GM18870 (cell line): ENCODE measurements at regions not wholly inside any gene's neighbourhood (a gene's known extent, or its start where the extent isn't known, plus 50 kb on each side); places are given as distances from the start of the nearest gene placed in this dataset.

Experiments
- ATAC-seq: cut with Tn5 transposase; IDR thresholded peaks from one replicate; pipeline ENCODE4 v1.9.1; 2021; ENCODE audit warnings: moderate library complexity; ENCODE audit not compliant: unreplicated experiment

DNA sequence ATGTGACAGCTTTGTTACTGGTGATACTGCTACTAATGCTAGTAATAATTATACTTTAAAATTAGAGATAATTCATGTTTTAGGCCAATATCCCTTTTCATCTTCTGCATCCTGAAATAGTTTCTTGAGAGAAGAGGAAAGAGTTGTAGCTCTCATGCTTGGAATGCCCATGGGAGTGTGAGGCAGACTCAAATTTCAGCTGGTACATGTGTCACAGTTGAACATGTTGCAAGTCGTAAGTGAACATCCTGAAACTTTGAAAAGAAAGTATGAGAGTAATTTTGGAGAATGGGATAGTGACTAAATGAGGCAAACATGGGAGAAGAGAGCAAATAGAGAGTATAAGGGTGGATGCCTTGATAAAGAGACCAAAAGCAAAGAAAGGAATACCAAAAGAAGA lies 168.0 kb downstream of the TMTC3 start:
- ATAC-seq = no peak

DNA sequence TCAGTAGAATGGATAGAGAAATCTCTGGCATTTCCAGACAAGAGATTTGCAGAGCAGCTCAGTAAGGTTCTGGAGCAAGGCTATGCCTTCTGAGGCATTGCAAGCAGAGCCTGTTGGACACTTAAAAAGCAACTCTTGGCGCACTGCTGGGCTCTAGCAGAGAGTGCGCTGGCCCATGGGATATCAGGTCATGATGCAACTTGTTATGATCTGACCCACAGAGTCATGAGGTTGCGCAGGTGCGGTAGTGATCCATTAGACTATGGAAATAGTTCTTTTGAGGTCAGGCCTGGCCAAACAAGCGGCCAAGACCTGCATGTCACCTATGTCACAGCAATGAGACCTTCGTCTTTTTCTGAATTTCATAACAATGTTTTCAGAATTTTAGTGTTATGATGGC lies 168.6 kb downstream of the TMTC3 start:
- no peak for ATAC-seq

DNA sequence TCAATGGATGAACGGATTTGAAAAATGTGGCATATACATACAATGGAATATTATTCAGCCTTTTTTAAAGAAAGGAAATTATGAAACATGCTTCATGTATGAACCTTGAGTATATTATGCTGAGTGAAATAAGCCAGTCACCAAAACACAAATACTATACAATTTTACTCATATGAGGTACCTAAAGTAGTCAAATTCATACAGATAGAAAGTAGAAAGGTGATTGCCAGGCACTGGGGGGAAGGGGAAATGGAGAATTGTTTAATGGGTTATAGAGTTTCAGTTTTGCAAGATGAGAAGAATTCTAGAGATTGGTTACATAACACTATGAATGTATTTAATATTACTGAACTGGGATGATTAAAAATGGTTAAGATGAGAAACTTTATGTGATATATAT lies 171.4 kb downstream of the TMTC3 start:
- ATAC-seq = no peak

DNA sequence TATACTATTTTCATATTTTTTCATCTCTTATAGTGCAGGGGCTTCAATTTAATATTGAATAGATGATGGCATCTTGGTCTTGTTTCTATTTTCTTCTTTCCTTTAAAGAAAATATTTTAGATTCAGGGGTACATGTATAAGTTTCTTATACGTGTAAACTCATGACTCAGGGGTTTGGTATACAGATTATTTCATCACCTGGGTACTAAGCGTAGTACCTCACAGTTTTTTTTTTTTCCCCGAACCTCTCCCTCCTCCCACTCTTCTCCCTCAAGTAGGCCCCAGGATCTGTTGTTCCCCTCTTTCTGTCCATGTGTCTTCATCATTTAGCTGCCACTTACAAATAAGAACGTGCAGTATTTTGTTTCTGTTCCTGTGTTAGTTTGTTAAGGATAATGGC lies 172.6 kb downstream of the TMTC3 start:
- no peak for ATAC-seq

DNA sequence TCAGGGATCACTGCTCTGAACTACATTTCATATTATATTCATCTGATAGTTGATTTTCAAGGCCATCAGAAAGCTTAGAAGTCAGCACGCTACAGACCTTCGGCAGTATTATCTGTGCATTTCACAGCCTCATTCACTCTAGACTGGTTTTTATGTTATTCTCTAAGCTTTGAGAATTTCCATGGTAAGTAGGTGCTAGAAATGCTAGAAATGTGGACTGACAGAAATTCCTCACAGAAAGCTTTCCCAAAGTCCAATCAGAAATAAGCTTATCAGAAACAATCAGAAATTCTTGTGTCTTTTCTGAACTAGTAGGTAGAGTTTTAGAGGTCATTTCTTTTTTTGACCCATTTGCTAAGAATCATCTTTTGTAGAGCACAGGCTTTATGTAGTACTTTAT lies 176.6 kb downstream of the TMTC3 start:
- no peak for ATAC-seq

DNA sequence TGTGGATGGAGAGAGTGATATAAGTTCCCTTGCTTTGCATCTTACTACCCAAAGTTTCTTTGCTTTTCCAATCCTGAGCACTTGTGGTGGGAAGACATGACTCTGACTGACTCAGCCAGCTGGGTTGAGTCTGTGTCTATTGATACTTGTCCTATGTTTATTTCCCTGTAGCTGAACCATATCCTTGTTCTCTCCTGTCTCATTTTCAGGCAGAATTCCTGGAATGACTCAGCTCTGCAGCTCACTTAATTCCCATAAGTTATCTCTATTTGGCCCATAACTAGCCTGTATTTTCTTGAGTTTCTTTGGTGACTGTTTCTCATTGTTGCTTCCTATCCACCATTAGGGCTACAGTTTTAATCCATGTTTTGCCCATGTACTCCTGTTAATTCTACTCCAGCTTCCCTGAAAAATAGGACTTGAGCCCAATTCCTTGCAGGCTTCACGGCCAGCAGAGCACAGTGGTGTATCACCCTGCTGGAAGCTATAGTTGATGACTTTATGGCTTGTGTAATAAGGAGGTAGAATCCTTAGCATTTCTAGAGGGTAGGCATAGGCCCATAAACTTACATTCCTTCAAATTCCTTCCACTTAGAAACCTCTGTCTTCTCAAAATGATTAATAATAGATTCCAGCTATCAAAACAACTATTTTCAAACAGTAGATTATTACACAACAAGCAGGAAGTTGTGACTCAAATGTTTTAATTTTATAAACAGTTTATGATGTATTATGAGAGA lies 183.1 kb downstream of the TMTC3 start:
- ATAC-seq = no peak

DNA sequence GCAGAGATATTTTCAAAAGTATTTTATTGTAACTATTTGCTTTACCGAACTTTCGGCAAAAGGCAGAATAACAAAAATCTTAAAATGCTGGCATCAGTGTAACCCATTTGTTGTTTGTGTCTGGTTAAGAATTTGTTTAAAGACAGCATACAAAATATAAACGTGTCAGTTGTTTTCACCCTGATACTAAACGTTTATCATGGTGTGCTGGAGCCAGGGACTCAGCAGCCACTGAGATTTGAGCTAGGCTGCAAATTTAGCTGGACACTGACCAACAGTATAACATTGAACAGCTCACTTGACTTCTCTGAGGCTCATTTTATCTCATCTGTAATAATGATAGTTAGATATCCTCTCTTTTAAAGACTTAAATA lies 183.7 kb downstream of the TMTC3 start:
- ATAC-seq = no peak

DNA sequence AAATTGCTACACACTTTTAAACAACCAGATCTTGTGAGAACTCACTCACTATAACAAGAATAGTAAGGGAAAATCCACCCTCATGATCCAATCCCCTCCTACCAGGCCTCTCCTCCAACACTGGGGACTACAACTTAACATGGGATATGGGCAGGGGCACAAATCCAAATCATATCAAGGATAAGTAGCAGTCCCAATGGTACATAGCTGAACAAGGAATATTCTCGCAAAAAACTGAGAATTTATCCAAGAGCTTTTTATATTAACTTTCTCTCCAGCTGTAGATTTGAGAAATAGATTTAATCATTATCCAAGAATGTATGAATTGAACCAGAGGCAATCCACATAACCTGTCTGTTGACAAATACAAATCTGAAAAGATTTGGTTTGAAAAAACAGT lies 185.2 kb downstream of the TMTC3 start:
- no peak for ATAC-seq

DNA sequence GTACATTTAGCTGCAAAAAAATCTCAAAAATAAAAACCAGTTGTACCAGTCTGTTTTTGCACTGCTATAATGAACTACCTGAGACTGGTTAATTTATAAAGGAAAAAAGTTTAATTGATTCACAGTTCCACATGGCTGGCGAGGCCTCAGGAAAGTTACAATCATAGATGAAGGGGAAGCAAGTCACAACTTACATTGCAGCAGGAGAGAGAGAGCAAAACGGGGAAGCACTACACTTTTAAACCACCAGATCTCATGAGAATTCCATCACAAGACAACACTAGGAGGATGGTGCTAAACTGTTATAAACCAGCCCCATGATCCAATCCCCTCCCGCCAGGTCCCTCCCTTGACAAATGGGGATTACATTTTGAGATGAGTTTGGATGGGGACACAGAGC lies 186.0 kb downstream of the TMTC3 start:
- no peak for ATAC-seq

DNA sequence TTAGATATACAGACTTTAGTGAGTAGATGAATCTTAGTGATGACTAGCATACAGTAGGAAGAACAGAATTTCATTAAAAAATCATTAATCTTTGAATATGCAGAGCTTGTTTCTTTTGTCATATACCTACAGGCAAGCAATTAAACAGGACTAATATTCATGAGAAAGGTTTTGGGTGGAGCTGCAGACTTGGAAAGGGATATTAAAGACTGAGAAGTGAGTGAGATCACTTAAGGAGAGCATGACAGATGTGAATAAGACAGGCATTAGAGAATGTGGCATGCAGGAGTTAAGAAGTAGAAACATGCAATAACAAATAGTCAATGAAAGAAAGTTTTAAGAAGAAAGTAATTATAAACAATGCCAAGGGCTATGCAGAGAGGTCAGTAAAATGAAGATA lies 187.7 kb downstream of the TMTC3 start:
- ATAC-seq = no peak

DNA sequence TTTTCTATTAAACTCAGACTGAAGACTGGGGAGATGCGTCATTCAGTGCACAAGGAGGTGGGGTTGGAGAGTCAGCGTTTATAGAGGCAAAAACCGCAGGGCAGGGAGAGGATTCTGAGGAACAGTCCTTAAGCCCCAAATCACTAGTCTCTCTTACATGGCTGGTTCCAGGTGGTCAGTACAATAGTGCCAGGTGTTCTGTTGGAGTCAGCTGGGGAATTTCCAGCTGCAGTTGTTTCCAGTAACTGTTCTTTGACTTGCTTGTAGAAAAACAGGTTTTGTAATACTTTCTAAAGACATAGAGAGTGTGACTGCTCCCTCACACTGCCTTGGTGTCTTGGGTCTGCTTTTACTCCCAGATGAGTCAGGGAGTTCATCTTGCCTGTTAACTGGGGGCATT lies 192.2 kb downstream of the TMTC3 start:
- peak; percentile 67 for ATAC-seq

DNA sequence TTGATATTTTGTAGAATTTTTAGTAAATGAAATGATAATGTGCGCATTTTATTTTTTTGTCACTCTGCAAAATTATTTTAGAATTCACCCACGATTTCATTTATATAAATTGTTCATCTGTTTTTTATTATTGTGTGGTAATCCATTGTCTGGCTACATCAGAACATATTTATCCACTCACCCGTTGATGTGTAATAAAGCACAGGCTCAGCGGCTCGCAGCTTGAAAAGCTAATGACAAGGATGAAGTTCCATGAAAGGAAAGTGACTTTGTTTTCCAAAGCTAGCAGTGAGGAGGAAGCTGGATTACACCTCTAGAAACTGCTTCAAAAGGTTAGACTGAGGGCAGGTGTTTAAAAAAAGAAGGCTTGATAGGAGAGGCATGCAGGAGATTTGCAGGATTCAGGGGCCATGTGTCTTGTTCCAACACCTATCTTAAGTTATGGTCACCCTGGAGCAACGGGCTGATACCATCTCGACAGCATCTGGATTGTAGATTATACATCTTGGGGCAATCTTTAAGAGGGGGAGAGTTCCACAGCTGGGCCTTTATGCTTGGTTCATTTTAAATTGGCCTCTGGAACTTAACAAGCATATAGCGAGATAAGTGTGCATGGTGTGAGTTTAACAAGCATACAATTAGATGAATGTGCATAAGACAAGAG lies 194.1 kb downstream of the TMTC3 start:
- no peak for ATAC-seq

DNA sequence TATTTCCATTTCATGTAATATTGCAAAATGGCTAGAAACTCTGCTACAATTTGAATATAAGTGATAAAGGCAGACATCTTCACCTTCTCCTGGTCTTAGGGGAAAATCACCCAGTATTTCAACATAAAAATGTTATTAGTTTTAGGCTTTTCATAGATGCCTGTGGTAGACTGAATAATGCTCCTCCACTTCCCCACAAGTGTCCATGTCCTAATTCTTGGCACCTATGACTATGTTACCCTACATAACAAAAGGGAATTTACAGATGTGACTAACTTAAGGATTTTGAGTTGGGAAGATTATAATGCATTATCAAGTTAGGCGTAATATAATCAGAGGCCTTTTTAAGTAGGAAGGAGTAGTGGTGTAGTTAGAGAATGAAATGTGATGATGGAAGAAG lies 196.4 kb downstream of the TMTC3 start:
- no peak for ATAC-seq

DNA sequence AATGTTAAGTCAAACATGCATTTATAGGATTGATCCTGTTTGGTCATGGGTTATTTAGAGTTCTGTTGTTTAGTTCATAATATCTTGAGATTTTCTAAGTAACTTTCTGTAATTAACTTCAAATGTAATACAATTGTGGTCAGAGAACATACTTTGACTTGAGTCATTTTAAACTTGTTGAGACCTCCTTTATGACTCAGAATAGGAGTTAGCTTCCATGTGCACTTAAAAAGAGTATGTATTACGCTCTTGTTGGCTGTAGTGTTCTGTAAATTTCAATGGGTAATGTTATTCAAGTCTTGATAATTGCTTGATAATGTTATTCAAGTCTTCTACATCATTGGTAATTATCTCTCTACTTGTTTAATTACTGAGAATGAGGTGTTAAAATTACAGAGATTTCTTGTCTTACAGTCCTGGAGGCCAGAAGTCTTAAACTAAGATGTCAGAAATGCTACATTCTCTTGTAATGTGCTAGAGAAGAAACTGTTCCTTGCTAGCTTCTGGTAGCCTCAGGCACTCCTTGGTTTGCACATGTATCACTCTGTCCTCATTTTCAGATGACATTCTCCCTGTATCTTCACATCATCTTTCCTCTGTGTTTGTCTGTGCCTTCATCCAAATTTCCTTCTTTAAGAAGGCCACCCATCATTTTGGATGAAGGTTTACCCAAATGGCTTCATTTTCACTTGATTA lies 197.3 kb downstream of the TMTC3 start:
- ATAC-seq = no peak

DNA sequence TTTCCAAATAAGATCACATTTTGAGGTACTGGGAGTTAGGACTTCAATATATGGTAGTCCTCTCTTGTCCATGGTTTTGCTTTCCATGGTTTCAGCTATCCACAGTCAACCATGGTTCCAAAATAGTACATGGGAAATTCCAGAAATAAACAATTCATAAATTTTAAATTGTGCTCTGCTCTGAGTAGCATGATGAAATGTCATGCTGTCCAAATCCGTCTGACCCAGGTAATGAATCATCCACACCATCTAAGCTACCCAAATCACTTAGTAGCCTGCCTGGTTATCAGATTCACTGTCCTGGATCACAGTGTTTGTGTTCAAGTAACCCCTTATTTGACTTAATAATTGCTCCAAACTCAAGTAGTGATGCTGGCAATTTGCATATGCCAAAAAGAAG lies 197.9 kb downstream of the TMTC3 start:
- ATAC-seq = no peak

DNA sequence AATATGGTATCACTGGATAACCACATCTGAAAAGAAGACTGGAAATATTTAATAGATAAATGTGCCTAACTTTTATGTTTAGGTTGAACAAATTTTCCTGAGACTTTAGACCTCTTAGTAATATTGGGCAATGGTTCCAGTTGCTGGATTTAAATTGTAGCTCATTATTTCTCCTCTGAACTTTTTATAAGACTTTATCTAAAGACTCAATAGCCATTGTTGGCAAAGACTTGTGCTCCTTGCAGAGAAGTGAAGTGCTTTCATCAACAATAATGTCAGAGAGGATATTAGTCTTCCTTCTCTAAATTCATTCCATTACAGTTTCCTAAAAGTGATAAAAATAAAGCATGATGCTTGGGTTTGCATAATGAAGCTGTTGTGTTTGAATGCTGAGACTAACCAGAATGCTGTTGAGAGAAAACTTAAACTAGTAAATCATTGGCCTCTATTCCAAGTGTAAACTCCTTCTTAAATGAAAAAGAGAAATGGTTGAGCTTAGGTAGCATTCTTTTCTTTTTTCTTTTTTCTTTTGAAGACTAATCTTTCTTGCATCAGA lies 200.2 kb downstream of the TMTC3 start:
- ATAC-seq = no peak

DNA sequence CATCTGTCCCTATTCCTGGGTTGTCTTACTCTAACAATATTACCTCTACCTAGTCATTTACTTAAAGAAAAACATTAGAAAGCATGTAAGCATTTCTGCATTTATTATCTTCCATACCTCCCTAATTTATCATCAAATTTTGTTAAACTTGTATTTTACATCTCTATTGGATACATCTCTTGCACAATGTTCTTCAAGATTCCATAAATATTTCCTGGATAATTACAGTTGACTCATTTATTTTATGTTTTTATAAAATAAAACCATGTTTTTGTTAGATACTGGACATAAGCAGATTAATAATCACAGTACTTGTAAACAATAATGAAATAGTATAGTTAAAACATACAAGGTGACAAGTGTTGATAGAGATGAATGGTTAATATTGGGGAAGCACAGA lies 209.0 kb downstream of the TMTC3 start:
- ATAC-seq = no peak

DNA sequence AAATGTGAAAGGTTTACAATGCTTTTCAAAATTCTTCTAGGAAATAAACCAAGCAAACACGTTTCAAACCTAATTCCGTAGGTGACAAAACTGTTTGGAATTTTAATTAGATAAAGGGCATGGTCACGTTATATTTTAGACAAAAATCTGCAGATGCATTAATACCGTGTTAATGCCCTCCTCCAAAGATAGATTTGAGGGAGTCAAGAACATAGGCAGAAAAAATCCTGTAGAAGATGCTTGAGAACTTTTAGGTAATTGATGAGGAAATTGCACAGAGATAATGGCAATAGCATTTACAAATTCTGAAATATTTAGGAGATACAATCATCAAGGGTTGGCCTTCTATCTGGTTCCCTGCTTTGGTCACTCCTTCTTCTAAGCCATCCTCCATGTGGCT lies 212.6 kb downstream of the TMTC3 start:
- no peak for ATAC-seq

DNA sequence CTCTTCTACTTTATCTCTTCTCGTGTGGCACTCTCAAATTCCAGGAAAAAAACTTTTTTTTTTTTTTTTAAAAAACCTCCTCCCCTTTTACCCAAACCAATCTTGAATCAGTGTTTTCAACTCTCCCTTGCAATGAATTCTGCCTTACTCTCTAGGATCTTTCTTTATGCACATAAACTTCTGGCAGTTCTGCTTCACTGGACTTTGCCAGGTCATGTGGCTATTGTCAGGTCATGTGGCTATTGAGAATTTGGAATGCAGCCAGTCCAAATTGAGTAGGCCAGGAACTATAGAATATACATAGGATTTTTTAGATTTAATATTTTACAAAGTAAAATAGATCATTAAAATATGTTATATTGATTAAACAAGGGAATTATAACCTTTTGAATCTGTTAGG lies 218.2 kb downstream of the TMTC3 start:
- ATAC-seq = no peak

DNA sequence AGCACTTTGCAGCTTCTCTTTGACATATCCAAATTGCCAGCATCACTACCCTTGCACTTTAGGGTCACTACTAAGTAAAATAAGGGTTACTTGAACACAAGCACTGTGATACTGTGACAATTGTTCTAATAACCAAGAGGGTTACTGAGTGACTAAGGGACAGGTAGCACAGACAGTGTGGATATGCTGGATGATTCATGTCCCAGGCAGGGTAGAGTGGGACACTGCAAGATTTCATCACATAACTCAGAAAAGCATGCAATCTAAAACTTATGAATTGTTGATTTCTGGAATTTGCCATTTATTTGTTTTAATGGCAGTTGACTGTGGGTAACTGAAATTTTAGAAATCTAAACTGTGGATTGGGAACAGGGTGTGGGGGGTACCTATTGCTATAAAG lies 218.8 kb downstream of the KITLG start:
- ATAC-seq = no peak

DNA sequence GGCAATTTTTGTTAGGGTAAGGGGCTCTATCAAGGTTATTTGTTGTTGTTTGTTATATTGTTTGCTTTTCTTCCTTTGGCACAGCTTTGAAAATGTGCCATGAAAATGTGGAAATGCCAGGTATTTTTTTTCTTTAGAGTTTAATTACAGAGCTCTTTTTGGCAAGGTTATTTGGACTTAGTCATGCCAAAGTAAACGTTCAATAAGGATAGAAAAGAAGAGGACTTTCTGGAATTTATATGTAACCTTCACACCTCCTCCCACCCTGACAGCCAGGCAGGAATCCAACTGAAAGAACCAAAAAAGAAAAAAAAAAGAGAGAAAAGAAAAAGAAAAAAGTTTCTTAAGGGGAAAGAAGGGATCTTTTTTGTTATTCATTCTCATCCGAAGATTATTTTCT lies 217.8 kb downstream of the KITLG start:
- no peak for ATAC-seq

DNA sequence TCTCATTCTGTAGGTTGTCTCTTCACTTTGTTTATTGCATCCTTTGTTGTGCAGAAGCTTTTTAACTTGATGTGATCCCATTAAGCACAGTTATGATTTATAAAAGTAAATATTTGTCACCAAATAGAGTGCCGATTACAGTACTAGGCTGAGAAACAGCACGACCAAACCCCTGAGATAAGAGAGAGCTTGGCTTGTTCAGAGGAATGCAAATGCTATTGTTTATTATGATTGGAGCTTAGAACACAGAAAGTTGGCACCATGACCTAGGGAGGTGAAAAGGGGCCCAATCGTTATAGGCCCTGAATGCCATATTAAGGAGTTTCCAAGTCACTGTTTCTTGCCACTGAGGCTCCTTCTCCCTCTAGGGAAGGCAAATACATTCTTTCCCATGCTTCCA lies 214.9 kb downstream of the KITLG start:
- no peak for ATAC-seq
